HCT116 (cell line): ENCODE measurements at regions not wholly inside any gene's neighbourhood (a gene's known extent, or its start where the extent isn't known, plus 50 kb on each side); places are given as distances from the start of the nearest gene placed in this dataset.

ENCODE experiments used
- ATAC-seq: fragments of 200-7000 bp; cut with Tn5 transposase; 2 replicates; pipeline ENCODE4 v1.9.1; 2020; ENCODE audit warnings: mild to moderate bottlenecking, moderate library complexity
- BruUV-seq: library from RNA; stranded (reverse); fragments of 400-500 nt; replicated peaks from 2 replicates; lab custom pipeline; 2021; lab: Mats Ljungman, UMichigan
- CTCF ChIA-PET: fragments of 300-600 bp; sonication (Branson Sonifier 250); formaldehyde crosslinking; loops from one replicate; lab custom pipeline; 2021; ENCODE audit warnings: antibody characterized with exemption; lab: Charles Lee
- POLR2A ChIA-PET: fragments of 300-600, 350-600 bp; sonication (Branson Sonifier 250); formaldehyde crosslinking; loops from one replicate; lab custom pipeline; 2021; ENCODE audit warnings: antibody characterized with exemption; lab: Charles Lee
- RAD21 ChIA-PET, 2 experiments: fragments of 300-600 bp; sonication (Branson Sonifier 250); formaldehyde crosslinking; loops; one replicate each; lab custom pipeline; 2023; ENCODE audit warnings: low total read pairs in 2 of 2; ENCODE audit not compliant: uncharacterized antibody in 2 of 2, unreplicated experiment in 2 of 2, low non-redundant PET in 1 of 2; lab: Charles Lee
- DNase-seq: peaks from one replicate; pipeline ENCODE4 v3.0.0-alpha.2; 2010; ENCODE audit warnings: low read depth, low spot score
- H2AFZ ChIP-seq: fragments of 200-600 bp; shearing (Covaris generic), sonication (generic); 2 replicates; pipeline ENCODE4 v1.6.1; 2017; ENCODE audit warnings: low read depth, mixed run types, mixed read lengths, antibody characterized with exemption, low read length; ENCODE audit not compliant: poor library complexity, severe bottlenecking
- H3K27ac ChIP-seq: 2 replicates; pipeline ENCODE4 v1.5.1; 2012; ENCODE audit warnings: low read depth, low read length
- H3K27me3 ChIP-seq: fragments of 200-600 bp; sonication (generic); 2 replicates; pipeline ENCODE4 v1.6.1; 2016; ENCODE audit warnings: mixed run types, low read length, mixed read lengths; ENCODE audit not compliant: insufficient read depth
- H3K36me3 ChIP-seq, 2 experiments: fragments of 200-500 bp in 1 of 2; fragments of 200-600 bp in 1 of 2; sonication (Bioruptor generic) in 1 of 2; sonication (generic) in 1 of 2; 2 replicates each; pipeline versions ENCODE4 v1.5.1 to v1.6.1; 2014 to 2016; ENCODE audit warnings: low read length in 2 of 2, inconsistent platforms in 1 of 2, mixed read lengths in 1 of 2, mixed run types in 1 of 2; ENCODE audit not compliant: insufficient read depth in 2 of 2, control insufficient read depth in 1 of 2
- H3K4me1 ChIP-seq, 2 experiments: fragments of 200-600 bp in 1 of 2; sonication (generic) in 1 of 2; 2 replicates each; pipeline versions ENCODE4 v1.5.1 to v1.6.1; 2012 to 2017; ENCODE audit warnings: low read length in 2 of 2, inconsistent platforms in 1 of 2, mild to moderate bottlenecking in 1 of 2, mixed read lengths in 1 of 2, mixed run types in 1 of 2, moderate library complexity in 1 of 2; ENCODE audit not compliant: insufficient read depth in 2 of 2, control insufficient read depth in 1 of 2
- H3K4me2 ChIP-seq: fragments of 200-600 bp; sonication (generic); 2 replicates; pipeline ENCODE4 v1.6.1; 2017; ENCODE audit warnings: mixed run types, low read length, mixed read lengths
- H3K4me3 ChIP-seq, 2 experiments: fragments of 200-600 bp in 1 of 2; sonication (generic) in 1 of 2; replicated peaks in 1 of 2; 2 replicates each; pipeline ENCODE4 v1.5.1; 2011 to 2016; ENCODE audit warnings: low read length in 2 of 2, control low read depth in 1 of 2, low read depth in 1 of 2, mild to moderate bottlenecking in 1 of 2, mixed read lengths in 1 of 2, mixed run types in 1 of 2
- H3K79me2 ChIP-seq: fragments of 200-600 bp; sonication (generic); 2 replicates; pipeline ENCODE4 v1.6.1; 2017; ENCODE audit warnings: mild to moderate bottlenecking, mixed run types, low read length, moderate library complexity, mixed read lengths; ENCODE audit not compliant: insufficient read depth
- H3K9ac ChIP-seq: fragments of 200-600 bp; sonication (generic); 2 replicates; pipeline ENCODE4 v1.6.1; 2016; ENCODE audit warnings: low read length, mixed read lengths
- H3K9me2 ChIP-seq: fragments of 200-600 bp; sonication (generic), shearing (Covaris generic); 2 replicates; pipeline ENCODE4 v1.6.1; 2017; ENCODE audit warnings: mixed run types, mild to moderate bottlenecking, moderate library complexity; ENCODE audit not compliant: insufficient read depth
- H3K9me3 ChIP-seq, 2 experiments: fragments of 200-500 bp in 1 of 2; fragments of 200-600 bp in 1 of 2; sonication (Bioruptor generic) in 1 of 2; sonication (generic) in 1 of 2; 2 replicates each; pipeline ENCODE4 v1.6.1; 2014 to 2017; ENCODE audit warnings: low read length in 2 of 2, mixed read lengths in 2 of 2, inconsistent platforms in 1 of 2, low read depth in 1 of 2, mild to moderate bottlenecking in 1 of 2, mixed run types in 1 of 2, moderate library complexity in 1 of 2; ENCODE audit not compliant: control insufficient read depth in 1 of 2, insufficient read depth in 1 of 2
- H4K20me1 ChIP-seq: fragments of 200-600 bp; sonication (generic), shearing (Covaris generic); 2 replicates; pipeline ENCODE4 v1.6.1; 2017; ENCODE audit warnings: mixed run types, mild to moderate bottlenecking, moderate library complexity; ENCODE audit not compliant: insufficient read depth
- CBX3 ChIP-seq: IDR thresholded peaks from 2 replicates; pipeline ENCODE4 v1.6.1; 2012; ENCODE audit warnings: low read depth
- ELF1 ChIP-seq: IDR thresholded peaks from 2 replicates; pipeline ENCODE4 v1.6.1; 2012; ENCODE audit warnings: low read depth, borderline replicate concordance
- EZH2 ChIP-seq: fragments of 200-600 bp; sonication (generic); IDR thresholded peaks from 2 replicates; pipeline ENCODE4 v1.6.1; 2017; ENCODE audit warnings: antibody characterized with exemption, mixed run types
- FOSL1 ChIP-seq: IDR thresholded peaks from 2 replicates; pipeline ENCODE4 v1.6.1; 2012; ENCODE audit warnings: low read depth
- JUND ChIP-seq: IDR thresholded peaks from 2 replicates; pipeline ENCODE4 v1.6.1; 2012
- MAX ChIP-seq: IDR thresholded peaks from 2 replicates; pipeline ENCODE4 v1.6.1; 2012
- POLR2A ChIP-seq: IDR thresholded peaks from 2 replicates; pipeline ENCODE4 v1.7.0; 2011; ENCODE audit warnings: borderline replicate concordance; ENCODE audit not compliant: insufficient read depth, insufficient read length; ENCODE audit errors: extremely low read depth
- POLR2AphosphoS5 ChIP-seq: IDR thresholded peaks from 2 replicates; pipeline ENCODE4 v1.6.1; 2011; ENCODE audit warnings: mild to moderate bottlenecking, low read depth, low read length, moderate library complexity
- RAD21 ChIP-seq: IDR thresholded peaks from 2 replicates; pipeline ENCODE4 v1.6.1; 2012; ENCODE audit warnings: low read depth, mild to moderate bottlenecking
- SIN3A ChIP-seq: IDR thresholded peaks from 2 replicates; pipeline ENCODE4 v1.6.1; 2012; ENCODE audit warnings: low read depth
- SP1 ChIP-seq: IDR thresholded peaks from 2 replicates; pipeline ENCODE4 v1.6.1; 2012; ENCODE audit warnings: low read depth
- SRF ChIP-seq: IDR thresholded peaks from 2 replicates; pipeline ENCODE4 v1.6.1; 2012; ENCODE audit warnings: low read depth
- ZNF274 ChIP-seq: fragments of 200-500 bp; sonication (Bioruptor generic); IDR thresholded peaks from 2 replicates; pipeline ENCODE4 v1.6.1; 2014; ENCODE audit warnings: mild to moderate bottlenecking, low read depth, low read length, inconsistent platforms
- intact Hi-C: fragments of 100-400 bp; cut with micrococcal nuclease; formaldehyde crosslinking; loops from 2 replicates; pipeline ENCODE4 v1.10.0; 2022
- TF ChIP-seq, protein P1 (sequence below): IDR thresholded peaks from 2 replicates; pipeline ENCODE4 v1.6.1; 2012; ENCODE audit warnings: low read depth

DNA sequence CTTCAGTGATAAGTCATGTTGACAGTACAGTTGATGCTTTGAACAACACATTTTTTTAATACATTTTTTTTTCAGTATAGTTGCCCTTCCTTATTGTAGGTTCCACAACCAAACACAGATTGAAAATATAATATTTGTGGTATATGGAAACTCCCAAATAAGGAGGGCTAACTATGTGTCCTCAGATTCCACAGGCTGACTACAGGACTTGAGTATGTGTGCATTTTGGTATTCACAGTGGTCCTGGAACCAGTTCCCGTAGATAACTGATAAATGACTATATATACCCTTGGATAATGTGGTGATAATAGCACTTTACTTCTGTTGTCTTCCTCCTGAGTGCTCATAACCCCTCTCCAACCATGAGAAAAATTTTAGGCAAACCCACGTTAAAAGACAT, 111.6 kb upstream of the NUDT6 start:
- Histone ChIP-seq H3K9ac (no peak overlapping the region), H3K4me2 (no peak overlapping the region), H3K27me3 (no peaks in the 10 kb centered on the region), H3K36me3 (no peaks in the 10 kb centered on the region), H3K9me2 (no peaks in the 10 kb centered on the region), H3K9me3 (no peaks in the 10 kb centered on the region), H3K27ac (no peak overlapping the region), H3K4me1 (no peaks in the 10 kb centered on the region), H3K4me3 (no peak overlapping the region), H3K79me2 (no peaks in the 10 kb centered on the region), H2AFZ (no peak overlapping the region), H4K20me1 (no peaks in the 10 kb centered on the region)
- ChIA-PET RAD21 (no interaction called here), POLR2A (no interaction called here), CTCF (no interaction called here)
- intact Hi-C loops, result no loop called here
- no TSS peak for BruUV-seq
- ATAC-seq (no peak), DNase-seq (no peak)
- no peak for TF ChIP-seq POLR2A
- no peak for TF ChIP-seq POLR2AphosphoS5
- TF ChIP-seq JUND, result no peak
- TF ChIP-seq SIN3A, result no peak

DNA sequence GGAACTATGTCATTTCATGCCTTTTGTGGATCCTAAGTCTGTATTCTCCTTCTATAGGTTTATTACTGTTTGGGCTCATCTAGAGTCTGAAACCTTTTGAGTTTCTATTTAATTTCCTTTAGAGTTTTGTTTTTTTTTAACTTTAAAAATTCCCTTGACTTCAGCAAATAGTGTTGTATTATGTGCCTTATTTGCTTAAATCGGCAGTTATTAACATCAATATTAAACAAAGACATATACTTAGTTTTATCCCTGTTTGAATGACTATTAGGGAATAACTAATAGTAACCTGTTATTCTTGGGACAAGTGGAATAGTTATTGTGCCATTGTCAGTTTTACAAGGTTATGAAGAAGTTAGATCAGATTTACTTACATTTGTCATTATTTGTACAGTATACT, 112.8 kb upstream of the NUDT6 start:
- Histone ChIP-seq H4K20me1 (no peaks in the 10 kb centered on the region), H3K4me2 (no peak overlapping the region), H3K9me3 (no peaks in the 10 kb centered on the region), H3K4me3 (no peak overlapping the region), H3K36me3 (no peaks in the 10 kb centered on the region), H2AFZ (no peak overlapping the region), H3K79me2 (no peaks in the 10 kb centered on the region), H3K27me3 (no peaks in the 10 kb centered on the region), H3K9me2 (no peaks in the 10 kb centered on the region), H3K4me1 (no peaks in the 10 kb centered on the region), H3K27ac (no peak overlapping the region), H3K9ac (no peak overlapping the region)
- intact Hi-C loops, result no loop called here
- ChIA-PET CTCF (no interaction called here), RAD21 (no interaction called here), POLR2A (no interaction called here)
- TF ChIP-seq CBX3 (no peak), RAD21 (no peak), FOSL1 (no peak), ZNF274 (no peak), SRF (no peak), EZH2 (no peak), MAX (no peak), SP1 (no peak), ELF1 (no peak)
- TF ChIP-seq, protein P1, sequence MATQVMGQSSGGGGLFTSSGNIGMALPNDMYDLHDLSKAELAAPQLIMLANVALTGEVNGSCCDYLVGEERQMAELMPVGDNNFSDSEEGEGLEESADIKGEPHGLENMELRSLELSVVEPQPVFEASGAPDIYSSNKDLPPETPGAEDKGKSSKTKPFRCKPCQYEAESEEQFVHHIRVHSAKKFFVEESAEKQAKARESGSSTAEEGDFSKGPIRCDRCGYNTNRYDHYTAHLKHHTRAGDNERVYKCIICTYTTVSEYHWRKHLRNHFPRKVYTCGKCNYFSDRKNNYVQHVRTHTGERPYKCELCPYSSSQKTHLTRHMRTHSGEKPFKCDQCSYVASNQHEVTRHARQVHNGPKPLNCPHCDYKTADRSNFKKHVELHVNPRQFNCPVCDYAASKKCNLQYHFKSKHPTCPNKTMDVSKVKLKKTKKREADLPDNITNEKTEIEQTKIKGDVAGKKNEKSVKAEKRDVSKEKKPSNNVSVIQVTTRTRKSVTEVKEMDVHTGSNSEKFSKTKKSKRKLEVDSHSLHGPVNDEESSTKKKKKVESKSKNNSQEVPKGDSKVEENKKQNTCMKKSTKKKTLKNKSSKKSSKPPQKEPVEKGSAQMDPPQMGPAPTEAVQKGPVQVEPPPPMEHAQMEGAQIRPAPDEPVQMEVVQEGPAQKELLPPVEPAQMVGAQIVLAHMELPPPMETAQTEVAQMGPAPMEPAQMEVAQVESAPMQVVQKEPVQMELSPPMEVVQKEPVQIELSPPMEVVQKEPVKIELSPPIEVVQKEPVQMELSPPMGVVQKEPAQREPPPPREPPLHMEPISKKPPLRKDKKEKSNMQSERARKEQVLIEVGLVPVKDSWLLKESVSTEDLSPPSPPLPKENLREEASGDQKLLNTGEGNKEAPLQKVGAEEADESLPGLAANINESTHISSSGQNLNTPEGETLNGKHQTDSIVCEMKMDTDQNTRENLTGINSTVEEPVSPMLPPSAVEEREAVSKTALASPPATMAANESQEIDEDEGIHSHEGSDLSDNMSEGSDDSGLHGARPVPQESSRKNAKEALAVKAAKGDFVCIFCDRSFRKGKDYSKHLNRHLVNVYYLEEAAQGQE, result no peak
- ATAC-seq (no peak), DNase-seq (no peak)
- BruUV-seq, result no TSS peak
